ENCODE measurements at regions not wholly inside any gene's neighbourhood (a gene's known extent, or its start where the extent isn't known, plus 50 kb on each side); places are given as distances from the start of the nearest gene placed in this dataset.

GRCh38 chr12:53849656-53850055 lies 89.0 kb upstream of the HOXC13 start:
- no peak for DNase-seq
- no peak overlapping the region for H3K4me3 ChIP-seq
- no peaks in the 10 kb centered on the region for H3K9me3 ChIP-seq
- no peaks in the 10 kb centered on the region for H3K4me1 ChIP-seq (ENCODE audit: insufficient read depth)
- no peaks in the 10 kb centered on the region for H3K27me3 ChIP-seq
- H3K36me3 ChIP-seq, result no peaks in the 10 kb centered on the region
- intact Hi-C loops (cut with DNase I), result no loop called here
- TF ChIP-seq POLR2A (IDR thresholded peaks at IDR 0.05) (no peak), EP300 (IDR thresholded peaks at IDR 0.05) (no peak), CTCF (IDR thresholded peaks at IDR 0.05) (no peak)
- H3K27ac ChIP-seq, result no peak overlapping the region

- intact Hi-C loops (cut with DNase I), result no loop called here
- WGBS, 3 donors, result 74 to 85% (median 83%) methylated on average over 6 of the region's 6 CpGs
- Histone ChIP-seq H3K27me3 (no peaks in the 10 kb centered on the region), H3K4me3 (no peak overlapping the region), H3K9me3 (no peaks in the 10 kb centered on the region), H3K4me1 (ENCODE audit: insufficient read depth) (no peaks in the 10 kb centered on the region), H3K27ac (no peak overlapping the region), H3K36me3 (no peaks in the 10 kb centered on the region)
- no peak for DNase-seq
- no peak for TF ChIP-seq CTCF (IDR thresholded peaks at IDR 0.05)
- no peak for TF ChIP-seq POLR2A (IDR thresholded peaks at IDR 0.05)
- TF ChIP-seq EP300 (IDR thresholded peaks at IDR 0.05), result no peak
Observed at GRCh38 chr12:53852061-53852460, 86.6 kb upstream of the HOXC13 start.

- no peaks in the 10 kb centered on the region for H3K36me3 ChIP-seq
- no peaks in the 10 kb centered on the region for H3K9me3 ChIP-seq
- TF ChIP-seq EP300 (IDR thresholded peaks at IDR 0.05), result no peak
- TF ChIP-seq POLR2A (IDR thresholded peaks at IDR 0.05), result no peak
- no peak for TF ChIP-seq CTCF (IDR thresholded peaks at IDR 0.05)
- intact Hi-C loops (cut with DNase I), result no loop called here
- no peaks in the 10 kb centered on the region for H3K4me1 ChIP-seq (ENCODE audit: insufficient read depth)
- H3K4me3 ChIP-seq, result no peak overlapping the region
- no peak for DNase-seq
- no peaks in the 10 kb centered on the region for H3K27me3 ChIP-seq
- H3K27ac ChIP-seq, result no peak overlapping the region
Observed at GRCh38 chr12:53852992-53853391, 85.6 kb upstream of the HOXC13 start.

GRCh38 chr12:53854701-53855316 lies 83.8 kb upstream of the HOXC13 start:
- no peak for DNase-seq
- Histone ChIP-seq H3K4me3 (no peak overlapping the region), H3K36me3 (no peaks in the 10 kb centered on the region), H3K9me3 (no peaks in the 10 kb centered on the region), H3K4me1 (ENCODE audit: insufficient read depth) (no peaks in the 10 kb centered on the region), H3K27me3 (no peaks in the 10 kb centered on the region), H3K27ac (no peak overlapping the region)
- intact Hi-C loops (cut with DNase I), result no loop called here
- WGBS, 3 donors, result 29 to 37% (median 37%) methylated on average over 3 of the region's 3 CpGs
- TF ChIP-seq EP300 (IDR thresholded peaks at IDR 0.05), result no peak
- no peak for TF ChIP-seq POLR2A (IDR thresholded peaks at IDR 0.05)
- no peak for TF ChIP-seq CTCF (IDR thresholded peaks at IDR 0.05)

Data from ovary (tissue), 7 donors.